ENCODE measurements at regions not wholly inside any gene's neighbourhood (a gene's known extent, or its start where the extent isn't known, plus 50 kb on each side); places are given as distances from the start of the nearest gene placed in this dataset.

- Histone ChIP-seq H2BK15ac (ENCODE audit: low read depth, low read length) (no peak overlapping the region), H3K56ac (ENCODE audit: insufficient read length, low read depth, low read length) (no peak overlapping the region), H3K9me3 (ENCODE audit: control insufficient read depth, low read depth, low read length) (no peaks in the 10 kb centered on the region), H3K27me3 (ENCODE audit: insufficient read depth, low read length) (no peaks in the 10 kb centered on the region), H3K18ac (ENCODE audit: insufficient read length, low read depth, low read length) (no peak overlapping the region), H4K91ac (ENCODE audit: insufficient read length, low read depth, low read length) (no peak overlapping the region), H2BK120ac (ENCODE audit: low read depth, low read length, poor library complexity, severe bottlenecking) (no peak overlapping the region), H3K4ac (ENCODE audit: low read depth, low read length) (no peak overlapping the region), H3K23ac (ENCODE audit: insufficient read length, low read depth, low read length) (no peak overlapping the region), H2BK12ac (ENCODE audit: insufficient read length, low read depth, low read length) (no peak overlapping the region), H3K4me2 (ENCODE audit: insufficient read depth, insufficient read length, low read length) (no peak overlapping the region), H2AFZ (ENCODE audit: low read length) (no peak overlapping the region), H3K14ac (ENCODE audit: insufficient read depth, low read length) (no peak overlapping the region), H2AK5ac (ENCODE audit: insufficient read length, low read length) (no peak overlapping the region), H3K9ac (ENCODE audit: extremely low read depth, insufficient read length, low read length) (no peak overlapping the region), H3K79me1 (ENCODE audit: insufficient read depth, low read depth, low read length, poor library complexity, severe bottlenecking) (no peaks in the 10 kb centered on the region), H4K5ac (ENCODE audit: insufficient read length, low read depth, low read length) (no peak overlapping the region), H4K8ac (replicated peaks; ENCODE audit: insufficient read length, low read depth, low read length) (no peak overlapping the region), H3K79me2 (ENCODE audit: insufficient read depth, low read length) (no peaks in the 10 kb centered on the region), H3K27ac (ENCODE audit: insufficient read length, low read depth, low read length) (no peak overlapping the region), H3K23me2 (ENCODE audit: insufficient read length, low read depth, low read length, poor library complexity, severe bottlenecking) (no peaks in the 10 kb centered on the region), H2BK20ac (ENCODE audit: low read depth, low read length, poor library complexity, severe bottlenecking) (no peak overlapping the region), H3K4me1 (ENCODE audit: insufficient read depth, low read length) (peaks cover 9% of the 10 kb centered on the region; the same call in 1 of the 2 replicates), H2BK5ac (ENCODE audit: insufficient read length, low read length) (no peak overlapping the region), H4K20me1 (ENCODE audit: control insufficient read depth, insufficient read depth, insufficient read length) (no peaks in the 10 kb centered on the region), H3T11ph (ENCODE audit: low read length) (no peak overlapping the region)
- Mint-ChIP-seq H3K36me3 (ENCODE audit: insufficient read depth in 1 of 3, low read depth in 3 of 3) (peaks cover 1 to 19% (median 14%) of the 10 kb centered on the region in 3 experiments; a peak in 5 of 7 replicates), H3K9me3 (no peaks in the 10 kb centered on the region), H3K4me1 (peaks cover 18 to 27% of the 10 kb centered on the region in 2 experiments), H3K27me3 (ENCODE audit: low read depth) (no peaks in the 10 kb centered on the region), H3K4me3 (peak overlapping the region in 1 of 2 experiments; percentile 31; a peak in 2 of 5 replicates), H3K27ac (peak overlapping the region; percentile 78 to 96 (median 92))
- DNase-seq = no peak
- WGBS (ENCODE audit: extremely low coverage, insufficient read length, low lambda C conversion rate) = no CpG with 5 or more reads among the region's 2 CpGs
- no peak for TF ChIP-seq CTCF (conservative IDR thresholded peaks at IDR 0.05)
These were observed 71.7 kb downstream of the HYCC1 start for GRCh38 chr7:22942191-22942590.
